ENCODE measurements at regions not wholly inside any gene's neighbourhood (a gene's known extent, or its start where the extent isn't known, plus 50 kb on each side); places are given as distances from the start of the nearest gene placed in this dataset.
A peak's percentile ranks its signal among the peaks of the same experiment; 100 is the strongest.

DNA sequence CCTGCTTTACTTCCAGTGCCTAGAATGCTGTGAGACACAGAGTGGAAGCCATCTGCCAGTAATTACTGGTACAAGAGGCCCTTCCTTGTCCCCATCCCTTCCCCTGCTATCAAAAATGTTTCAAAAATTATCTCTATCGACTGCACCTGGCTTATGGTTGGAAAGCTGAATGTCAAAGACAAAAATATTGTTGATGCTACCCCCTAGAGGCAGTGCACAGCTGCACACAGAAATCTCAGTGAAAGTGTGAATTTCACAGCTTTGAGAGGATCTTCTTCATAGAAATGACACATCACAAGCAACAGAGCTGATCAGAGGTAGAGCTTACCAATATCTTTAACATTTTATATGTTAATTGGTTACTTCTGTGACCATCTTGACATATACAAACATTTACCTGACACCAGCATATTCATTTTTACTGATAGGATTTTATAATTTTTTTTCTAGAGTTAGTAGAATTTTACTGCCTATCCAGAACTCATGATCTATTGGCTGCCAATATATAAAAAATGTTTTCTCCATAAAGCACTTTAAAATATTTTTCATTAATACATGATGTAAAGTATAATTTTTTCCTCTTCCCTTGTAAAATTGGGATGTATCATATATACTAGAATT lies 138.0 kb downstream of the AACS start:
- peak; percentile 77 for TF ChIP-seq CTCF (IDR thresholded peaks at IDR 0.05; ENCODE audit: low read depth, low read length)
- TF ChIP-seq, protein P1, sequence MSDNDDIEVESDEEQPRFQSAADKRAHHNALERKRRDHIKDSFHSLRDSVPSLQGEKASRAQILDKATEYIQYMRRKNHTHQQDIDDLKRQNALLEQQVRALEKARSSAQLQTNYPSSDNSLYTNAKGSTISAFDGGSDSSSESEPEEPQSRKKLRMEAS (IDR thresholded peaks at IDR 0.05; ENCODE audit: low read depth, low read length): no peak
- TF ChIP-seq POLR2A (IDR thresholded peaks at IDR 0.05; ENCODE audit: extremely low read depth, insufficient read length): no peak
- no peak for TF ChIP-seq MYC (IDR thresholded peaks at IDR 0.05; ENCODE audit: low read depth, low read length)
